Stimulated activated CD8-positive, alpha-beta memory T cell treated with anti-CD3 and anti-CD28 coated beads, Interleukin-2, amount 100 ng/mL, for 48 hours (primary cell): ENCODE measurements at regions not wholly inside any gene's neighbourhood (a gene's known extent, or its start where the extent isn't known, plus 50 kb on each side); places are given as distances from the start of the nearest gene placed in this dataset.

Source experiments
- DNase-seq, 2 donors: peaks; one replicate each; pipeline ENCODE4 v3.0.0-alpha.2; 2020; ENCODE audit warnings: low read depth in 2 of 2

DNA sequence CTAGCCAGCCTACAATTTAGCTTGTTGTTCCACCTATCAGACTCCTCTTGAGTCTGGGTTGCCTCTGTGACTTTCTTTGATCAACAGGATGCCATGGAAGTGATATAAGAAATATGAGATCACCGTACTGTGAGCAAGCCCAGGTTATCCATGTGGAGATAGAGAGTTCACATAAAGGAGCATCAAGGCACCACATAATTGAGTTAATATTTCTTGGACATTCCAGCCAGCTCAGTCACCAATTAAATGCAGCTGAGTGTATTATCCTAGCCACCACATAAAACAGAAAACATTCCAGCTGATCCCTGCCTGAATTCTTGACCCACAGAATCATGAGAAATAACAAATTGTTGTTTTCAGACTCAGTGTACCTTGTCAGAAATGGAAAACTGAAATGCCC, 253.6 kb downstream of the PPP1R2C start:
- no peak for DNase-seq

DNA sequence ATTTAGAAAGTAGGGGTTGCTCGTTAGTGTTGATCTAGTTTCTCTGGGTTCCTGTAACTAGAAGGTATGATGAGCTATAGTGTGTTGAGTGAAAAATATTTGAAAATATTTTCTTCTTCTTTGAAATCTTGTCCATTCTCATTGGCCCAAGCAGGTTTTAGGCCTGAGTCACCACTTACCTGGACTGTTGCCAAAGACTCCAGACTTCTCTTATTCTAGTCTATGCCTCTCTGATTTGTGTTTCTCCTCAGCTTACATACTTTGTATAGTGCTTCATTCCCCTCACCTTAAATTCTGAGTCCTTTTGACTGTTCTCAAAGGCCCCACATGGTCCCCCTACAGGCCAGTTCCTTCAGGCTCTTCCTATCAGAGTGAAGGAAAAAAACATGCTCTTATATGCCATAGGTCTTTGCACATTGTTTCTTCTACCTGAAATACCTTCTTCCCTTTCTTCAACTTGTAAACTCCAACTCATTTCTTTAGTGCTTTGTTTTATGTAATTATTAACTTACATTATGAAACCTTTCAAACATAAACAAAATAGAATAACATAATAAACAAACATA, 258.2 kb downstream of the PPP1R2C start:
- DNase-seq, result no peak

DNA sequence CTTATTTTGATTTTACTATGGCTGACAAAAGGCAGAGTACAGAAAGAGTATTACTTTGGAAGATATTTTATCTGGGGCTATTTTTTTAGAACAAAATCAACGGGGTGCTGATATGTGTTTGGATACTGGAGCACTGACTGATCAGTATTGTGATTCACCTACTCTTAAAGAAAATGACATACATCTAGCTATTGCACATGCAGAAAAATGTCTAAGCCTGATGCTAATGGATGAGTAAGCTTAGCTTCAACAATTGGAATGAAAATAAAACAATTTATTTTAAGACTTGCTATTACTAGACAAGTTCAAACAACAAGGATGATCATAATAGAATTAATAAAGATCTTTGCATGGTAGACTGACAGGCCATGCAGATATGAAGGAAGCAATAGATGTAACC, 262.0 kb downstream of the PPP1R2C start:
- no peak for DNase-seq

DNA sequence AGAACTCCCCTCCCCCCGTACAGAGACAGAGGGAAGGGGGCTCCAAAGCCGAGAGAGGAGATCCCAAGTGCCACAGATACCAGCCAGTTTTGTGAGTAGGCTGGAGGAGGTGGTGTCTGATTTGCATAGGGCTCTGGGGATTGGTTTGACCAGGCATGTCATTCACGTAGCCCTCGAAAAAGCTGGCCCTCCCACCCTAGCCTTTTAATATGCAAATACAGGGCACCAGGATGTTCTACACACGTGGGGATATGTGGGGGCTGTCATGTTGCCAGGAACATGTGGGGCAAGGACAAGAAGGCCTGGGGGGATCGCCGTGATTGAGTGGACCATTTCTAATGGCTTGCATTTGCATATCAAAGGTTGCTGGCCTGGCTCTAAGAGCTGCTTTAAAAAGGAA, 272.9 kb downstream of the PPP1R2C start:
- DNase-seq, result no peak

DNA sequence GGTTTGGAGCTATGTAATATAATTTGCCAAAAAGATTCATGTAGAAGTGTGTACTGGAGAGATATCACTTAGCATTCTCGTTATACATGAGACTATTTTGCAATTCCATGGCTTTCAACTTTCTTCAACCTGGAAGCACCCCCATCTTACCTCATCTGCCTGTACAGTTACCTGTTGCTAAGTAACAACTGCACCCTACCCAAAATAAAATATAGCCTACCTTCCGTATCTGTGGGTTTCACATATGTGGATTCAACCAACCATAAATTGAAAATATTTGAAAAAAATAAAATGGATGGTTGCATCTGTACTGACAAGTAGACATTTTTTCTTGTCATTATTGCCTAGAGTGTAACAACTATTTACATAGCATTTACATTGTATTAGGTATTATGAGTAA, 278.3 kb downstream of the PPP1R2C start:
- DNase-seq, result no peak

DNA sequence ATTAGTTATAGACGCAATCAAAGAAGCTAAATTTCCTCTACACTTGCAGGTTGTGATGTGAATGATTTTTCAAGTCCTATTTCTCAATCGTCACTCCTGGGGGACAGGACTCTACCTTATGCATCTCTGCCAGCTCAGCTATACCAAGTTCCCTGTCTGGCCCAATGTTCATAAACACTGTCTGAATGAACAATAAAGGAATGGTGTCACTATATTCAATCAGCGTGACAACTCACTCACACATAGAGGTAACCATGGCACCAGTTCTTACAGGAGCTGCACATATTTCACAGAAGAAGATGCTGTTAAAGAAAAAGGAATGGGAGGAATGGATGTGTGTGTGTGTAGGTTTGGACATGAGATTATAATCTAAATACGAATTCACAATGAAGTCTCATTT, 280.6 kb downstream of the PPP1R2C start:
- DNase-seq, result no peak

DNA sequence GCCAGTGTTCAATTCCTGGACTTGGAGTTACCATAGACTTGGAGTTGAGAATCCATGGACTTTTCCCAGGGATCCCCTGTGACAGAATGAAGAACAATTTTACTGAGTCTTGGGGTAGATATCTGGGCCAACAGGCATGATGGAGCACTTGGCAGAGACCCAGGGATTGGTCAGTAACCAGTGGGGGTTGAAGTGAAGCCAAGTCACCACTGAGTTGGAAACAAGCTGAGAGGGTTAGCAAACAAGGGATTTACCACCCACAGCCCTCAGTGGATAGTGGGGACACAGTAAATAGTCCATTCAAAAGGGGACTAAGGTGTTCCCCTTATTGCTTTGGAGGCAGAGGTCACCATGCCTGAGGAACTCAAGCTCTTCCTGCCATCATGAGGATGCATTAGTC, 281.7 kb downstream of the PPP1R2C start:
- no peak for DNase-seq

DNA sequence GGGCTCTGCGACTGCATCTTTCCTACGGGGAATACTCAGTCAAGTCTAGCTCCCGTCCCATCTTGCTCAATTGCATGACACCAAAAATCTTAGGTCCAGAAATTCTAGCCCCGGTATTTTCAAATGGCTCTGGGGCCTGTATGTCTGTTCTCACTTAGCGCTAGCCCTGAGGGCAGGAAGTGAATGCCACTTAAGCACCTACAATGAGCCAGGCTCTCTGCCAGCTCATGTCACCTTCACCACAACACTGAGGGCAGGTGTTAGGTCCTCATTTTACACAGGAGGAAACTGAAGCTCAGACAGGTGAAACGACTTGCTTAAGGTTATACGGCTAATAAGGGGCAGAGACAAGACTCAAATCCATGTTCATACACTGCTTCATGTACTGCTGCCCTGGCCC, 282.8 kb downstream of the PPP1R2C start:
- DNase-seq, result no peak

DNA sequence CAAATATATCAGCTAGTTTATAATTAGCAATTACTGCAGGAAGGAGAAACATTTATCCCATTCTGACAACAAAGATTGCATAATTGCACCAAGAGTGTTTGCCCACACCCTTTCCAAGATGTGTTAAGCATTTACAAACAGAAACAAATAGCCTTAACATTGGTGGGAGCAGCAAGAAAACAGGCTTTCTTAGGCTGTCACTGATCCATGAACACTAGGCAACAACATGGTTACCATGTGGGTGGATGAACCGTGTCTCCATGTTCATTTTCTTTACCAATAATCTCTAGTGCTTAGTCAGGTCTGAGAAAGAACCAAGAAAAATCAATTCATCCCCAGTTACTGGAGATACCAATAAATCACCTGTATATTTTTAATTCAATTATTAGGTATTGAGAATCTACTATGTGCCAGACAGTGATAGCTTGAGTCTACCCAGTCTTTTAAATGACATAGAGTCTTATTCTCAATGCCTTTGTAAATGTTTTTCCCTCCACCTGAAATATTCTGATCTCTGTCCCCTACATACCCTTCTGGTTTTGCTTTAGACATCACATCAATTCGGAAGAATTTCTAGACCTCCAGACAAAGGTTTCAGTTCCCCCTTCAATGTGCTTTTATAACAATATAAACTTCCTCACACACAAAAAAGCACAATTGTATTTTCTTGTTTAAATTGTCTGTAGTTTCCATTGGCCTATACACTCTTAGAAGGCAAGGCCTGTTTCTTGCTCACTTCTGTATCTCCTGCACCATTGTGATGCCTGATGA, 286.6 kb downstream of the PPP1R2C start:
- no peak for DNase-seq

DNA sequence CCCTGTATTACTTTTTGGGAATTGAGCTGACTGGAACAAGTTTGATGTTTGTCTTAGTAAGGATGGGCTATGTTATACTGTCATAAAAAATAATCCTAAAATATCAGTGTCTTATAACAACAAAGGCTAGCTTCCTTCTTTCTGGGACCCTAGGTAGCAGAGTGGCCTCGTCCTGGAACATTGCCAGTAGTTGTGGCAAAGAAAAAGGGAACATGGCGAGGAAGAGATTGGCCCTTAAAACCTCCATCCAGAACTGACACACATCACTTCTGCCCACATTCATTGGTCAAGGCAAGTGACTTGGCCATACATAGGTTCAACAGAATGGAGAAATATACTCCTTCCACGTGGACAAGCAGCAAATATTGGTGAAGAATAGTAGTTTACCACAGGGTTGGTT, 287.9 kb downstream of the PPP1R2C start:
- no peak for DNase-seq

DNA sequence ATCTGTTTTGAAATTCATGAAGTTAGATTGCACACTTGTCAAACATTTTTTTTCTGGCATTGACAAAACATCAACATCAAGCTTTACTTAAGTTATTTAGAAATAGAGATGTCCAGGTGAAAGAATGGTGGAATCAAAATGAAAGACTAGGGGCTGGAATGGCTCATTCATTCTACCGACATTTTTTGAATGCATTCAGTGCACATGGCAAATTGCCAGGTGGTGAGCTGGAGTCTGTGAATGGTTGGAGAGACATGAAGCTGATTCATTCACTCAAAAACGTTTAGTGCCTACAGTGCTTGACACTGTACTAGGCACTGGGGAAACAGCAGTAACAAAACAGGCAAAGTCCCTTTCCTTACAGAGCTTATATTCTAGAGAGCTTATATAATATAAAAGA, 292.4 kb downstream of the PPP1R2C start:
- DNase-seq, result no peak

DNA sequence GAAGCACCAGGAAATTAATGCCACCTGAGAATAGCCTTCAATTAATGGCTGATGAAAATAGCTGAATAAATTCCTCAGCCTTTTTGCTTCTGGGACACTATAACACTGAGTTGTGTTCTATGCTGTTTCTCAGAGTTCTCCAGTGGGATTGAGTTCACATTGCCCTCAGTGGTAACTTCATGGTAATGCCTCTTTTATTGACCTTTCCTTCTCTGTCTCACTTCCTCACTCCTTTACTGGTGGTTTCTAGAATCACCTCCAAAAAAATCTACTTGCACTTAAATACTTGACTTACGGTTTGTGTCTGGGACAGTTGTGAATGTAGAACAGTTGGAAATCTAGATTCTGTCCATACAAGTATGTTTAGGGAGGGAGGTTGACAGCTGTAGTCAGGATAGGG, 293.7 kb downstream of the PPP1R2C start:
- DNase-seq, result no peak

DNA sequence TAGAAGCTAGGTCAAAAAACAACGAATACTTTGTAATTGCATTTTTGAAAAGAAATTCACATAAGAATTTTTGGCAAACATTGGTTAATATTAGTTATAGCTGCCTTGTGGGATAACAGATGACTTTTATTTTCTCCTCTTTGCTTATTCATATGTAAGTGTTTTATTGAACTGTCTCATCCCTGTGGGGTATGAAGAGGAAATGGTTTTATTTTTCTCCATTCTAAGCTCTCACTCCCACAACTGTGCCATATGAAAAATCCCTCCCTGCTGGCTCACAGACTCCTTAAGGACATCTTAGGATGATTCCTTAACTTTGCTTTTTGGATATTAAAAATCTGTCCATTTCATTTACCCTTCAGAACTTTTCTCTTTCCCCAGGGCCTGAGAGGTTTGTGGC, 300.6 kb downstream of the PPP1R2C start:
- DNase-seq, result no peak

DNA sequence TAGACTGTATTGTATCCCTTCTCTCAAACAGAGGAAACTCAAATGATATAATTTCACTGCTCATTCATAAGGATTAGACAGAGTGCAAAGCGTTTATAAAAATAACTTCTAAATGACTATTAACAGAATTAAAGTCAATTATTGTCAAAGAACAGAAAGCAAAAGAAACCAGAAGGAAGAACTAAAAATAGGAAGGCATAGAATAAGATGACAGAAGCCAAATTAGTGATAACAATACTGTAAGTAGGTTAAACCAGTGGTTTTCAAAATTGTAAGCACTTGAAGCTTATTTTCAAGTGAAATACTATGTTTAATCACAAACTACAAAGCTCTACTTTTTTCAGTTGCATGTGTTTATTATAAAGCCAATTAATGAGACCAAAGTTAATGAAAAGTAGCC, 305.2 kb downstream of the PPP1R2C start:
- DNase-seq, result no peak

DNA sequence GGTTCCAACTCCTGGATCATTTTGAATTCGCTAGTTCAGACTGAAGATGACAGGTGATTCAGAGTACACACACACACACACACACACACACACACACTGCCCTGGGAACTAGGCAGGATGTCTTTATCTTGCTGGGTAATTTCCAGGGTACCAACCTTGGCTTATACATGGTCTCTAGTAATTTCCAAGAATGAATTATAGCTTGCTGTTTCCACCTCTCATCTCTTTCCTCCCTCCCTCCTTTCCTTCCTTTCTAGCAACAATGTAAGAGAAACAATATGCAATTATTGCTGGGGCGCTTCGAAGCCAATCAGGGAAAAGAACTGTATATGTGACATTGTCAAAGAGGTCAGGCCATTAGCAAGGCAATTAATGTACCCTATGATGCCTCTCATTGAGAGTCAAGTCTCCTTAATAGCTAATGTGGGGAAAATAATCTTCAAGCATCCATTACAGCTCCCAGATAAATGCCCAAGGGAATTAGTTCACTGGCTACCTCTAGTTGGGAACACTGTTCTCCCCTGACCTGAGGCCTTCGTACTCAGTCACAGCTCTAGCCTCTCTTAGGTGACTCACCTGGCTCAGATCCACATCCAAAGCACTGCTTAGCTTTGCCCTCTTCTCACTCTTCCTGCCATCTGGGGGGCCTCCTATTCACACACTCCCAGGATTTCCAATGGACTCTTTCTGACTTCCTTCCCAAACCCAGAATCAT, 311.5 kb downstream of the PPP1R2C start:
- no peak for DNase-seq

DNA sequence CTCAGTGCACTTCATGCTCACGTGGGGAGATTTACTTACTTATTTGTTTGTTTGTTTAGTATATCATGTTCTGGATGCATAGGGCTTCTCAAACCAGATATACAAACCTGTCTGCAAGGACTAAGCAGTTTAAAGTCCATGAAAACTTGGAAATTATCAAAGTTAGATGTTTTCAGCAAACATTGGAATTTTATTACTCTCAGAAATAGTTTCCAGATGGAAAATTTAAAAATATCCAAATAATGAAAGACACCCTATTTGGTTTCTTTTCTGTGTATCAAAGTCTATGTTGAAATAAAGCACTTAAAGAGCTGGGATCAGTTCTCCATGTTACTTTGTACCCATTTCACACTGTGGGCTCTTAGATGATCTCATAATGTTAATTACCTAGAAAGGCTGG, 312.1 kb downstream of the PPP1R2C start:
- no peak for DNase-seq

DNA sequence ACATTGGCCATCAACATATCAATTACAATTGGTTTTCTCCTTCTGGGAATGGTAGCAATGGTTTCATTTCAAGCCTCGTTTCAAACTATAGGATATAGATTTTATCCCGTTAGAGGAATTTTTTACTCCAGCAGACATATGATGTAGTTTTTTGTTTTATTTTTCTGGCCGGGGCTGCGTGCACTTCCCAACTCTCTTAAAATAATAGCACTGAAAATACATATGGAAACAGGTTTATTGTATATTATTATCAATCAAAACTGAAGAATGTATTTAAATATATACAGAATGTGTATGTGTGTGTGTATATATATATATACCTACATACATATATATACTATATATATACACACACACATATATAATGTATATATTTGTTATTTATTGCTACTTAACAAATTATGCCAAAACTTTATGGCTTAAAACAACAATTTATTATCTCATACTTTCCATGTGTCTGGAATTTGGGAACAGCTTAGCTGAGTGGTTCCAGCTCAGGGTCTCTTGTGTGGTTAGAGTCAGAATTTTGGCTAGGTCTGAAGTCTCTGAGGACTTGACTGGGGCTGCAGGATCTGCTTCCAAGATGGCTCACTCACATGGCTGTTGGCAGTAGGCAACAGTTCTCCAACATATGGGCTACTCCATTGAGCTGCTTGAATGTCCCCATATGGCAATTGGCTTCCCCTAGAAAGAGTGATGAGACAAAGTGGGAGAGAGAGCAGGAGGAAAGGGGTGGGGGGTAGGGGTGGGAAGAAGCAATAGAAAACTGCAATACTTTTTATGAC, 314.1 kb downstream of the PPP1R2C start:
- no peak for DNase-seq

DNA sequence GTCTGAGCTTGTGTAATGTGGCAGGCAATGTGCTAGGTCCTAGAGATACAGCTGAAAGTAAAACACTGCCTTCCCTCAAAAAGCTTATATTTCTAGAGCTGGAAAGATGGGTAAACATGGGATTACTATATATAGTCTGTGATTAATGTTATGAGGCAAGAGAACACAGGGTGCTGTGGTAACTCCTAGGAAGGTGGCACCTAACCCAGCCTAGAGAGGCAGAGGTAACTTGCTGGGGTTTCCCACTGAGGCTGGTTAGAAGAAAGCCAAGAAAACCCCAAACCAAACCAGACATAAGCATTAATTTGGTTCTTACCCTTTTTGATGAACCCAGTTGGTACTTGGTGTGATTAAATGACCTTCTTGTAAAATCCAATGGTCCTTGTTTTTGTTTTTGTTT, 315.0 kb downstream of the PPP1R2C start:
- DNase-seq, result no peak

DNA sequence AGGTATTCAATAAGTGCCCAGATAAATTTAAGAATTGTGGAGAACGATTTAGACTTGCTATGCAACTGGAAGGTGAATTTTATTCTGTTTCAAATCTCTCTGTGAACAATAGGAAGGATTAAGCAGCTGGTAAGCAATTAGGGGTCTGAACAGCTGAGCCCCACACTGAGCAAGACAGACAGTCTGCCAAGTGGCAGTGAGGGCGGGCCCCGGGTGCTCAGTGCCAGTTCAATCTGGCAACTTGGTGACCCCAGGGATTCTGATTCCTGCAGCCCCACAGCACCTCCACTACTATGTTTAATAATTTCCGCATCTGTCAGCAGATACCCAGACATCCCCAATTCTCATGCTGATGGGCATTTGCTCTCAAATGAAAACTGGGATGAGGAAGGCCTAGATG, 317.3 kb downstream of the PPP1R2C start:
- DNase-seq, result no peak

DNA sequence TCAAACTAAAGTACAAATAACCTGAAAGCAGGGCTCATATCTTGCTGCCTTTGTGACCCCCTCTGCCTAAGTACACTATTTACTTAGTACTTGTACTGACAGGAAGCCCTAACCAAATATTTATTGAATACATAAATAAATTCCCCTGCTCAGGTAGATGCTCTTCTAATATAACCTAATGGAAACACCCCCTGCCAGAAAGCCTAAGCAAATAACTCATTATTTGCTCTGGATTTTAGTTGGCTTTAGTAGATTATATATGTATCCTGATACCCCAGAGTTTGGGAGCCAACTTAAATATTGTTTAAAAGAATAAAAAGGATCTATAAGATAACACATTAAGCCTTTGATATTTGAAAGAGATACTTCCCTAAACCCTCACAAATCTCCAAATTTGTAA, 318.2 kb downstream of the PPP1R2C start:
- no peak for DNase-seq

DNA sequence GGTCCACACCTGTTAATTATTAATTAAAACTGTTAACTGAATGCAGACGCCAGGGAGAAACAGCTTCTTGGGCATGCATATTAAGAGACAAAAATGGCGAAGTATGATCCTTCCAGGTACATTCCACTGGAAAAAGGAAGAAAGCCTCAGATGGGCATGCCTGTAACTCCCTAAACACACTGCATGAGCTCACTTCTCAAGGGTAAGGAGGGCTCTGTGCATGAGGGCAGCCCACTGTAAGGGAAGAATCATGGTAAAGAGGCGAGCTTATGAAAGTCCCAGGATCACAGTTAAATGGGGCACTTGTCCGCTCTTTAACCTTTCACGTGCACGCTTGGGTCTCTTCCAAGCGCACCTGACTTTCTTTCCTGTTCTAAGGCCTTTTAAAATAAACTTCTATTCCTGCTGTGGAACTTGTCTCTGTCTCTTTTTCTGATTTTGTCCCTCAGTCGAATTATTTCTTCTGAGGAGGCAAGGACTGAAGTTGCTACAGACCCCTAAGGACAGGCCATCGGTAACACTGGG, 321.7 kb downstream of the PPP1R2C start:
- DNase-seq, result no peak

DNA sequence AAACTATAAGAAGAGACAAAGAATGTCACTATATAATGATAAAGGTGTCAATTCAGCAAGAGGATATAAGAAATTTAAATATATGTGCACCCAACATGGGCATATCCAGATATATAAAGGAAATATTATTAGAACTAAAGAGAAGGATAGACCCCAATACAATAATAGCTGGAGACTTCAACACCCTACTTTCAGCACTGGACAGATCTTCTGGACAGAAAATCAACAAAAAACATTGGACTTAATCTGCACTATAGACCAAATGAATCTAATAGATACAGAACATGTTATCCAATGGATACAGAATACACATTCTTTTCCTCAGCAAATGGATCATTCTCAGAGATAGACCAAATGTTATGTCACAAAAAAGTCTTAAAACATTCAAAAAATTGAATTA, 327.7 kb downstream of the PPP1R2C start:
- DNase-seq, result no peak
